PC-9 (cell line): ENCODE measurements at regions not wholly inside any gene's neighbourhood (a gene's known extent, or its start where the extent isn't known, plus 50 kb on each side); places are given as distances from the start of the nearest gene placed in this dataset.

ENCODE experiments used
- BruUV-seq: library from RNA; stranded (reverse); fragments of 400-500 nt; replicated peaks from 2 replicates; lab custom pipeline; 2021; lab: Mats Ljungman, UMichigan
- CTCF ChIA-PET: fragments of 300-600 bp; sonication (Branson Sonifier 250); formaldehyde crosslinking; loops from one replicate; lab custom pipeline; 2022; ENCODE audit warnings: antibody characterized with exemption; lab: Charles Lee
- POLR2A ChIA-PET: fragments of 300-600 bp; sonication (Branson Sonifier 250); formaldehyde crosslinking; loops from one replicate; lab custom pipeline; 2022; ENCODE audit warnings: antibody characterized with exemption; ENCODE audit not compliant: unreplicated experiment; lab: Charles Lee
- DNase-seq, 2 experiments: peaks; one replicate each; pipeline versions ENCODE4 v3.0.0 to v3.0.0-alpha.2; 2015 to 2022; ENCODE audit warnings: mixed read lengths in 1 of 2
- H2AFZ ChIP-seq: fragments of 200-600 bp; sonication (generic); 2 replicates; pipeline ENCODE4 v1.8.1; 2017; ENCODE audit warnings: antibody characterized with exemption
- H3F3A ChIP-seq: fragments of 200-600 bp; sonication (generic); 2 replicates; pipeline ENCODE4 v1.8.1; 2017; ENCODE audit warnings: antibody characterized with exemption, mild to moderate bottlenecking, low read depth; ENCODE audit not compliant: insufficient read depth
- H3K27ac ChIP-seq: fragments of 200-600 bp; sonication (generic); 2 replicates; pipeline ENCODE4 v1.6.1; 2016; ENCODE audit warnings: mixed run types
- H3K27me3 ChIP-seq: fragments of 200-600 bp; sonication (generic); 2 replicates; pipeline ENCODE4 v1.6.1; 2016; ENCODE audit warnings: low read depth, mixed run types; ENCODE audit not compliant: insufficient read depth
- H3K36me3 ChIP-seq: fragments of 200-600 bp; sonication (generic); 2 replicates; pipeline ENCODE4 v1.6.1; 2016; ENCODE audit warnings: low read depth, mixed run types
- H3K4me1 ChIP-seq: fragments of 200-600 bp; sonication (generic); replicated peaks from 2 replicates; pipeline ENCODE4 v1.6.1; 2016; ENCODE audit warnings: mixed run types; ENCODE audit not compliant: insufficient read depth
- H3K4me2 ChIP-seq: fragments of 200-600 bp; sonication (generic); 2 replicates; pipeline ENCODE4 v1.6.1; 2017; ENCODE audit warnings: mixed run types
- H3K4me3 ChIP-seq: fragments of 200-600 bp; sonication (generic); 2 replicates; pipeline ENCODE4 v1.6.1; 2016; ENCODE audit warnings: mixed run types
- H3K79me2 ChIP-seq: fragments of 200-600 bp; sonication (generic); 2 replicates; pipeline ENCODE4 v1.6.1; 2017; ENCODE audit warnings: low read depth, mixed run types
- H3K9me2 ChIP-seq: fragments of 200-600 bp; sonication (generic); 2 replicates; pipeline ENCODE4 v1.8.1; 2017; ENCODE audit warnings: mild to moderate bottlenecking; ENCODE audit not compliant: insufficient read depth
- H3K9me3 ChIP-seq: fragments of 200-600 bp; sonication (generic); 2 replicates; pipeline ENCODE4 v1.8.1; 2016; ENCODE audit warnings: low read depth; ENCODE audit not compliant: insufficient read depth
- H4K20me1 ChIP-seq: fragments of 200-600 bp; sonication (generic); 2 replicates; pipeline ENCODE4 v1.8.1; 2017; ENCODE audit not compliant: insufficient read depth
- CTCF ChIP-seq: fragments of 200-600 bp; sonication (generic); conservative IDR thresholded peaks from 2 replicates; pipeline ENCODE4 v1.6.1; 2017; ENCODE audit warnings: mixed run types, antibody characterized with exemption, mild to moderate bottlenecking, moderate library complexity
- EZH2 ChIP-seq: fragments of 200-600 bp; sonication (generic); IDR thresholded peaks from 2 replicates; pipeline ENCODE4 v1.8.0; 2017; ENCODE audit warnings: antibody characterized with exemption, low read depth
- intact Hi-C: fragments of 100-400 bp; cut with micrococcal nuclease; formaldehyde crosslinking; loops from one replicate; pipeline ENCODE4 v1.10.0; 2022; ENCODE audit not compliant: unreplicated experiment

GRCh38 chr11:92697461-92698312, 271.8 kb upstream of the MTNR1B start:
- H3K4me3 ChIP-seq, result no peak overlapping the region

GRCh38 chr11:92698742-92699141, 270.7 kb upstream of the MTNR1B start:
- no peak overlapping the region for H3K27ac ChIP-seq
- H3K36me3 ChIP-seq, result no peaks in the 10 kb centered on the region
- H3K4me2 ChIP-seq, result no peak overlapping the region
- H3K4me1 ChIP-seq, result no peaks in the 10 kb centered on the region
- intact Hi-C loops, result no loop called here
- no peaks in the 10 kb centered on the region for H3F3A ChIP-seq
- POLR2A ChIA-PET, result no interaction called here
- no peak overlapping the region for H3K4me3 ChIP-seq
- no peaks in the 10 kb centered on the region for H3K9me2 ChIP-seq
- H3K27me3 ChIP-seq, result no peaks in the 10 kb centered on the region
- CTCF ChIA-PET, result no interaction called here
- no peak overlapping the region for H2AFZ ChIP-seq
- no peaks in the 10 kb centered on the region for H4K20me1 ChIP-seq
- no peaks in the 10 kb centered on the region for H3K79me2 ChIP-seq
- no peaks in the 10 kb centered on the region for H3K9me3 ChIP-seq
- TF ChIP-seq EZH2 (no peak), CTCF (no peak)
- BruUV-seq, result no TSS peak
- DNase-seq, result no peak

More at GRCh38 chr11:92697461-92698312, 271.8 kb upstream of the MTNR1B start:
- Histone ChIP-seq H3K27ac (no peak overlapping the region), H4K20me1 (no peaks in the 10 kb centered on the region), H3K27me3 (no peaks in the 10 kb centered on the region), H3K9me3 (no peaks in the 10 kb centered on the region), H3F3A (no peaks in the 10 kb centered on the region), H3K9me2 (no peaks in the 10 kb centered on the region), H3K4me1 (no peaks in the 10 kb centered on the region), H3K4me2 (no peak overlapping the region), H3K79me2 (no peaks in the 10 kb centered on the region), H2AFZ (no peak overlapping the region), H3K36me3 (no peaks in the 10 kb centered on the region)
- intact Hi-C loops, result no loop called here
- no TSS peak for BruUV-seq
- no peak for TF ChIP-seq EZH2
- no peak for TF ChIP-seq CTCF
- DNase-seq, result no peak
- ChIA-PET POLR2A (no interaction called here), CTCF (no interaction called here)

GRCh38 chr11:92702037-92702804, 267.2 kb upstream of the MTNR1B start:
- H3K9me3 ChIP-seq, result no peaks in the 10 kb centered on the region; the same call in 1 of the 2 replicates
- no peaks in the 10 kb centered on the region for H3K36me3 ChIP-seq
- no peak overlapping the region for H2AFZ ChIP-seq
- intact Hi-C loops, result no loop called here
- H3K27ac ChIP-seq, result no peak overlapping the region
- no peaks in the 10 kb centered on the region for H3K4me1 ChIP-seq
- DNase-seq, result no peak
- H3K4me2 ChIP-seq, result no peak overlapping the region
- no peak overlapping the region for H3K4me3 ChIP-seq
- H4K20me1 ChIP-seq, result no peaks in the 10 kb centered on the region
- H3K9me2 ChIP-seq, result no peaks in the 10 kb centered on the region
- no peaks in the 10 kb centered on the region for H3F3A ChIP-seq
- no peaks in the 10 kb centered on the region for H3K27me3 ChIP-seq
- no TSS peak for BruUV-seq
- POLR2A ChIA-PET, result no interaction called here
- H3K79me2 ChIP-seq, result no peaks in the 10 kb centered on the region
- CTCF ChIA-PET, result no interaction called here
- TF ChIP-seq EZH2 (no peak), CTCF (no peak)
